Mammary epithelial cell (primary cell): ENCODE measurements at regions not wholly inside any gene's neighbourhood (a gene's known extent, or its start where the extent isn't known, plus 50 kb on each side); places are given as distances from the start of the nearest gene placed in this dataset.

Source experiments
- CTCF ChIP-seq, 2 donors: IDR thresholded peaks in 1 of 2; conservative IDR thresholded peaks in 1 of 2; 2 replicates each; pipeline ENCODE4 v1.5.1; 2011 to 2012; ENCODE audit warnings: inconsistent platforms in 2 of 2, low read length in 2 of 2, mild to moderate bottlenecking in 2 of 2, control low read depth in 1 of 2, low read depth in 1 of 2; ENCODE audit not compliant: insufficient read depth in 1 of 2; ENCODE audit errors: extremely low read depth in 1 of 2
- EZH2 ChIP-seq: IDR thresholded peaks from 2 replicates; pipeline ENCODE4 v1.6.1; 2012; ENCODE audit warnings: low read length, inconsistent platforms, borderline replicate concordance

- TF ChIP-seq CTCF (conservative IDR thresholded peaks at IDR 0.05 in 1 of 2, IDR thresholded peaks at IDR 0.05 in 1 of 2; ENCODE audit: extremely low read depth in 1 of 2, insufficient read depth in 1 of 2, low read depth in 1 of 2, low read length in 2 of 2), result no peak
- TF ChIP-seq EZH2, result no peak
These were observed 52.5 kb upstream of the NT5C1B start for GRCh38 chr2:18641823-18642222.
